HEK293 (cell line): ENCODE measurements at regions not wholly inside any gene's neighbourhood (a gene's known extent, or its start where the extent isn't known, plus 50 kb on each side); places are given as distances from the start of the nearest gene placed in this dataset.

Experiments
- SETDB1 ChIP-seq: IDR thresholded peaks from one replicate; pipeline ENCODE4 v1.6.1; 2017; ENCODE audit warnings: mild to moderate bottlenecking, low read length, moderate library complexity, mixed read lengths; ENCODE audit not compliant: insufficient read length
- SP2 ChIP-seq: fragments of 450-650 bp; formaldehyde crosslinking; IDR thresholded peaks from 2 replicates; pipeline ENCODE4 v1.5.1; 2016; ENCODE audit warnings: missing biosample characterization, missing genetic modification characterization
- YY1 ChIP-seq: fragments of 450-650 bp; formaldehyde crosslinking; IDR thresholded peaks from 2 replicates; pipeline ENCODE4 v1.5.1; 2018; ENCODE audit warnings: missing biosample characterization, missing genetic modification characterization
- ZBTB1 ChIP-seq: fragments of 450-650 bp; formaldehyde crosslinking; IDR thresholded peaks from 2 replicates; pipeline ENCODE4 v1.5.1; 2016; ENCODE audit warnings: missing biosample characterization, missing genetic modification characterization
- ZNF324 ChIP-seq: fragments of 450-650 bp; formaldehyde crosslinking; IDR thresholded peaks from 2 replicates; pipeline ENCODE4 v1.5.1; 2016; ENCODE audit warnings: missing biosample characterization, missing genetic modification characterization
- ZNF341 ChIP-seq: fragments of 450-650 bp; formaldehyde crosslinking; IDR thresholded peaks from 2 replicates; pipeline ENCODE4; 2016; ENCODE audit warnings: low read depth, missing biosample characterization, missing genetic modification characterization
- ZNF555 ChIP-seq: fragments of 450-650 bp; formaldehyde crosslinking; conservative IDR thresholded peaks from 2 replicates; pipeline ENCODE4 v1.5.1; 2017; ENCODE audit warnings: missing biosample characterization, mild to moderate bottlenecking, missing genetic modification characterization, inconsistent platforms
- ZNF768 ChIP-seq: fragments of 450-650 bp; formaldehyde crosslinking; IDR thresholded peaks from 2 replicates; pipeline ENCODE4 v1.5.1; 2018; ENCODE audit warnings: missing biosample characterization, mild to moderate bottlenecking, missing genetic modification characterization
- TF ChIP-seq, protein P1 (sequence below): fragments of 450-650 bp; formaldehyde crosslinking; IDR thresholded peaks from 2 replicates; pipeline ENCODE4 v1.5.1; 2016; ENCODE audit warnings: missing biosample characterization, missing genetic modification characterization

DNA sequence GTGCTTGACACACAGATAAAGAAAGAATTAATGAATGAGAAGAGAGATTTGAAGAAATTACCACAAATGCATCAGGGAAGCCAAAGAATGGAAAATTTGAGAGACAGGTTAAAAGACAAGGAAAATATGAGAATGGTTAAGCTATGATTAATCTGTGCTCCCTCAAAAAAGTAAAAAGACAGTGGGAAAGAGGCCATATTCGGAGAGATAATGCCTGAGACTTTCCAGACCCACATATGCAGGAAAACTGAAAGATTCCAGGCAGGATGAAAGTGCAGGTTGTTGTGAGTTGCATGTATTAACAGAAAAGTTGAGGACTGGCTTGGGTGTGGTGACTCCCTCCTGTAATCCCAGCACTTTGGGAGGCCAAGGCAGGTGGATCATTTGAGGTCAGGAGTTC lies 302.3 kb downstream of the UACA start:
- TF ChIP-seq ZNF768 (tag by site-specific recombination) (no peak), ZNF555 (tag by site-specific recombination) (no peak), ZNF341 (no peak), SP2 (no peak), ZNF324 (no peak), ZBTB1 (tag by site-specific recombination) (no peak), YY1 (tag by site-specific recombination) (no peak), SETDB1 (no peak)
- TF ChIP-seq, protein P1, sequence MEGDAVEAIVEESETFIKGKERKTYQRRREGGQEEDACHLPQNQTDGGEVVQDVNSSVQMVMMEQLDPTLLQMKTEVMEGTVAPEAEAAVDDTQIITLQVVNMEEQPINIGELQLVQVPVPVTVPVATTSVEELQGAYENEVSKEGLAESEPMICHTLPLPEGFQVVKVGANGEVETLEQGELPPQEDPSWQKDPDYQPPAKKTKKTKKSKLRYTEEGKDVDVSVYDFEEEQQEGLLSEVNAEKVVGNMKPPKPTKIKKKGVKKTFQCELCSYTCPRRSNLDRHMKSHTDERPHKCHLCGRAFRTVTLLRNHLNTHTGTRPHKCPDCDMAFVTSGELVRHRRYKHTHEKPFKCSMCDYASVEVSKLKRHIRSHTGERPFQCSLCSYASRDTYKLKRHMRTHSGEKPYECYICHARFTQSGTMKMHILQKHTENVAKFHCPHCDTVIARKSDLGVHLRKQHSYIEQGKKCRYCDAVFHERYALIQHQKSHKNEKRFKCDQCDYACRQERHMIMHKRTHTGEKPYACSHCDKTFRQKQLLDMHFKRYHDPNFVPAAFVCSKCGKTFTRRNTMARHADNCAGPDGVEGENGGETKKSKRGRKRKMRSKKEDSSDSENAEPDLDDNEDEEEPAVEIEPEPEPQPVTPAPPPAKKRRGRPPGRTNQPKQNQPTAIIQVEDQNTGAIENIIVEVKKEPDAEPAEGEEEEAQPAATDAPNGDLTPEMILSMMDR (tag by site-specific recombination), result no peak
